ENCODE measurements at regions not wholly inside any gene's neighbourhood (a gene's known extent, or its start where the extent isn't known, plus 50 kb on each side); places are given as distances from the start of the nearest gene placed in this dataset.

- TF ChIP-seq CTCF (CRISPR knock-in tag; IDR thresholded peaks at IDR 0.05) (no peak), EZH2 (conservative IDR thresholded peaks at IDR 0.05; ENCODE audit: low read depth, low read length) (no peak), BHLHE40 (IDR thresholded peaks at IDR 0.05; ENCODE audit: low read length) (no peak), RBAK (CRISPR knock-in tag; IDR thresholded peaks at IDR 0.05) (no peak), BCLAF1 (IDR thresholded peaks at IDR 0.05) (no peak), RARG (CRISPR knock-in tag; IDR thresholded peaks at IDR 0.05; ENCODE audit: low read depth) (no peak), AKNA (CRISPR knock-in tag; IDR thresholded peaks at IDR 0.05; ENCODE audit: borderline replicate concordance) (no peak), TBL1XR1 (IDR thresholded peaks at IDR 0.05; ENCODE audit: borderline replicate concordance, low read length, partially characterized antibody) (no peak)
These were observed 999.2 kb upstream of the GOT2 start for GRCh38 chr16:59733321-59733720.

Measured in HepG2 (cell line).